Urothelium cell line (cell line): ENCODE measurements at regions not wholly inside any gene's neighbourhood (a gene's known extent, or its start where the extent isn't known, plus 50 kb on each side); places are given as distances from the start of the nearest gene placed in this dataset.
"Not testable (repeated sequence)": the region's sequence is repeated elsewhere in the genome, so short reads cannot be mapped to it uniquely, and the experiment has no call there.

Experiments used
- DNase-seq: peaks from one replicate; pipeline ENCODE4 v3.0.0; 2011; ENCODE audit warnings: low spot score, mixed read lengths
- FAIRE-seq: peaks from 2 replicates; lab custom pipeline; 2011; peaks lifted over from hg19 to GRCh38; lab: Jason Lieb, UNC

- no peak for DNase-seq
These were observed 80.1 kb upstream of the SHOX start for GRCh38 chrX:550514-550913.

DNA sequence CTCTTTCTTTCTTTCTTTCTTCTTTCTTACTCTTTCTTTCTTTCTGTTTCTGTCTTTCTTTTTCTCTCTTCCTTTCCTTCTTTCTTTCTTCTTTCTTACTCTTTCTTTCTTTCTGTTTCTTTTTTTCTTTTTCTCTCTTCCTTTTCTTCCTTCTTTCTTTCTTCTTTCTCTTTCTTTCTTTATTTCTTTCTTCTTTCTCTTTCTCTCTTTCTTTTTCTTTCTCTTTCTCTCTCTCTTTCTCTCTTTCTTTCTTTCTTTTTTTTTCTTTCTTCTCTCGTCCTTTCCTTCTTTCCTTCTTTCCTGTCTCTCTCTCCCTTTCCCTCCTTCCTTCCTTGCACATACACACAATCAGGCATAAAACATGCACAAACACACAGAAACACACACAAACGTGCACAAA is 79.3 kb upstream of the SHOX start:
- no peak for FAIRE-seq
- DNase-seq, result no peak

More at GRCh38 chrX:550514-550913, 80.1 kb upstream of the SHOX start:
- FAIRE-seq, result no peak

DNA sequence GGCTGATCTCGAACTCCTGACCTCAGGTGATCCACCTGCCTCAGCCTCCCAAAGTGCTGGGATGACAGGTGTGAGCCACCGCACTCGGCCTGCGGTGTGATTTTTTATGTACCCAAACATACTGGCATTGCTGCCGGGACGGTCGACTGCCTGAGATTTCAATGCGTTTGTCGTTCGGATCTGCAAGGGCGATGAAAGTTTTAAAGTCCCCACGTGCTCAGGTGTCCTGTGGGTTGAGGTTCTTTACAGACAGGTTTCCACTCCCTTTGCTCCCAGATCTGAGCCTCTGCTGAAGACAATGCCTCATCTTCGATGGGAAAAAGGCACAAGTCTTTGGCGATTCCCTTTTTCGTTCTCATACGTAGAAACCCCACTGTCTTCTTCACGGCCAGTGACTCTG is 78.1 kb upstream of the SHOX start:
- FAIRE-seq, result no peak

DNA sequence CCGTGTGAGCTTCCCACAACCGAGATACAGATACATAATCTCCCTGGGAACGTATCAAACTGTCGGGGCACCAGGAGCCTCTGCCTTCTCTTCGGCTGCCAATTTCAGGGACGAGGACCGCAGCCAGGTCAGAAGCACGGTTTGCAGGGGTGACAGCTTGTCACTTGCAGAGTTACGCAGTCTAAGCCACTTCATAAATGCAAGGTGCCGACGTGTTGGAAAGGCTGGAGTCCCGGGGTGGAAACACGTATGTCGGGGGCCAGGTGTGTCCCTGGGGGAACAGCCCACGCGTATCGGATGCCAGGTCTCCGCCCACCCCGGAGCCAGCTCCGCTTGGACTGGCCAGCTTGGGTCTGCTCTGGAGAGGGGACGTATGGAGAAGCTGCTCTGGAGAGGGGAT is 76.3 kb upstream of the SHOX start:
- FAIRE-seq (no peak), DNase-seq (no peak)

More for the DNA sequence above, 78.1 kb upstream of the SHOX start:
- no peak for DNase-seq

- FAIRE-seq, result no peak
These were observed 74.6 kb upstream of the SHOX start for GRCh38 chrX:555725-556666.

DNA sequence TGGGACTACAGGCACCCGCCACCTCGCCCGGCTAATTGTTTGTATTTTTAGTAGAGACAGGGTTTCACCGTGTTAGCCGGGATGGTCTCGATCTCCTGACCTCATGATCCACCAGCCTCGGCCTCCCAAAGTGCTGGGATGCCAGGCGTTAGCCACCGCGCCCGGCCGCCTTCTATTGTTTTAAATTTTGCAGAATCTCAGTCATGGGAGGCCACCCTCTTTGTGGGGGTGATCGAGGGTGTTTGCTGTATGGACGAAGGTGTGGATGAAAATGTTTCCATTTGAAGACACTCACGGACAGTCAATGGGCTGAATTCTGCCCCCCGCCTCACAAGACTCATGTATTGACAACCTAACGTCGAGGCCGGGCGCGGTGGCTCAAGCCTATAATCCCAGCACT is 73.0 kb upstream of the SHOX start:
- not testable (repeated sequence) for DNase-seq, FAIRE-seq

More at GRCh38 chrX:555725-556666, 74.6 kb upstream of the SHOX start:
- no peak for DNase-seq

GRCh38 chrX:559282-559681 is 71.3 kb upstream of the SHOX start:
- not testable (repeated sequence) for DNase-seq, FAIRE-seq

- FAIRE-seq (no peak), DNase-seq (no peak)
These were observed 62.7 kb upstream of the SHOX start for GRCh38 chrX:567891-568290.

DNA sequence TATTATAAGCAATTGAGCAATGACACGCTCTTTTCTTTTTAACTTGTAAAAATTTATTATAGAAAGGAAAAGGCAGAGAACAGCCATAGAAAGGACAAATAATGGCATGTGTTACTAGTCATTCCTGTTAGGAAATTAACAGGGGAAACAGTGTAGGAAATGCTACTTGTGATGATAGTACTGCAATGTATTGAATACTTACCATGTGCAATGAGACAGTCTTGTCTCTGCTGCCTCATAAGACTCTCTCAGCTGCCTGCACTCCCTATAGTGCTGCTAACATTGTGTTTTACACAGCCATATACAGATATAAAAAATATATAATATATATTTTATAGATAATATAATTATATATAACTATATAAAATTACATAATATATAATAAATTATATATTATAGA is 62.3 kb upstream of the SHOX start:
- FAIRE-seq (no peak), DNase-seq (no peak)

DNA sequence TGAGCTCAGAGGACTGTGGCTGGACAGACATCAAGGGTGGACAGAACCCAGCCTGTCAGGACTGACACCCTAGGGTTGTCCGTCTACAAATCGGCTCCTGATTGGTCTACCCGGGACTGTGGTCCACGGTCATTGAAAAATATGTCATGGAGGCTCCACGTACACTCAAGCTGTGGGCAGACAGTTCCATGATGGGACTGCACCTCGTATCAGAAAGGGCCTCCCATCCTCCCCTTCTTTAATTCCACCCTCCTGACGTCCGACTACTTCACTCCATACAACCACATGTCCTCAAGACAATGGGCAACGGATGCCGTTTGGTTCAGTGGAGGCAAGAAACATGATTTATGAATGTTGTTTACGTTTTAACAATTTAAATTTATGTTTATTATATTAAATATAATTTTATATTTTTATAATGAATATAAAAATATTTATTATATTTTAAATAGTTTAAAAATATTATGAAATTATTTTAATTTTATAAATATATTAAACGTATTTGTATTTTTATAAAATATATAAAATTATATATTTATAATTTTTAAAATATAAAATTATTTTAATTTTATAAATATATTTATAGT is 58.0 kb upstream of the SHOX start:
- DNase-seq (no peak), FAIRE-seq (no peak)

DNA sequence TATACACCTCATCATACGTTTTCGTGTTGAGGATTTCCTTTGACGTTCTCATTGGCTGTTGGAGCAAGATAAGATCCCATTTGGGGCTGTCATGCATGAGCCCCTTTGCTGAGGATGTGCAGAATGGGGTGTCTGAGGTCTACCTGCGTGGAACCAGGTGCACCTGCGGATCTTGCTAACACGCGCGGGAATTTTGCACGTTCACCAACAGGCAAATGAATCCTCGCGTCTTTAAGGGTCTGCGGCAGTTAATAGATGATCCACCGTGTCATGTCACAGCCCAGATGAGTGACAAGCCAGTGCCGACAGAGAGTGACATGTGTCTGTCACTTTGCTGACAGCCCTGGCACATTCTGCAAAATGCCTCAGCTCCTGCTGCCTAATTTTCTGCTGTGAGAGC is 56.3 kb upstream of the SHOX start:
- no peak for FAIRE-seq
- DNase-seq, result no peak

- FAIRE-seq, result no peak
- no peak for DNase-seq
These were observed 55.8 kb upstream of the SHOX start for GRCh38 chrX:574830-575229.

- DNase-seq, result no peak
- FAIRE-seq, result no peak
These were observed 53.6 kb upstream of the SHOX start for GRCh38 chrX:576904-577560.

GRCh38 chrX:578531-578930 is 52.1 kb upstream of the SHOX start:
- DNase-seq (no peak), FAIRE-seq (no peak)

- DNase-seq (no peak), FAIRE-seq (no peak)
These were observed 50.6 kb upstream of the SHOX start for GRCh38 chrX:580030-580429.
